ENCODE measurements at regions not wholly inside any gene's neighbourhood (a gene's known extent, or its start where the extent isn't known, plus 50 kb on each side); places are given as distances from the start of the nearest gene placed in this dataset.

- TF ChIP-seq, protein P1, sequence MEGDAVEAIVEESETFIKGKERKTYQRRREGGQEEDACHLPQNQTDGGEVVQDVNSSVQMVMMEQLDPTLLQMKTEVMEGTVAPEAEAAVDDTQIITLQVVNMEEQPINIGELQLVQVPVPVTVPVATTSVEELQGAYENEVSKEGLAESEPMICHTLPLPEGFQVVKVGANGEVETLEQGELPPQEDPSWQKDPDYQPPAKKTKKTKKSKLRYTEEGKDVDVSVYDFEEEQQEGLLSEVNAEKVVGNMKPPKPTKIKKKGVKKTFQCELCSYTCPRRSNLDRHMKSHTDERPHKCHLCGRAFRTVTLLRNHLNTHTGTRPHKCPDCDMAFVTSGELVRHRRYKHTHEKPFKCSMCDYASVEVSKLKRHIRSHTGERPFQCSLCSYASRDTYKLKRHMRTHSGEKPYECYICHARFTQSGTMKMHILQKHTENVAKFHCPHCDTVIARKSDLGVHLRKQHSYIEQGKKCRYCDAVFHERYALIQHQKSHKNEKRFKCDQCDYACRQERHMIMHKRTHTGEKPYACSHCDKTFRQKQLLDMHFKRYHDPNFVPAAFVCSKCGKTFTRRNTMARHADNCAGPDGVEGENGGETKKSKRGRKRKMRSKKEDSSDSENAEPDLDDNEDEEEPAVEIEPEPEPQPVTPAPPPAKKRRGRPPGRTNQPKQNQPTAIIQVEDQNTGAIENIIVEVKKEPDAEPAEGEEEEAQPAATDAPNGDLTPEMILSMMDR (IDR thresholded peaks at IDR 0.05; ENCODE audit: control insufficient read depth, extremely low read depth, insufficient read depth): no peak
- H3K4me3 ChIP-seq (ENCODE audit: low read depth, low read length): no peak overlapping the region
- no peak for DNase-seq (ENCODE audit: low read depth)
Observed at GRCh38 chr2:188091220-188091619, 200.5 kb upstream of the GULP1 start.

GRCh38 chr2:188092734-188093133 lies 198.9 kb upstream of the GULP1 start:
- DNase-seq (ENCODE audit: low read depth): no peak
- TF ChIP-seq, protein P1 (IDR thresholded peaks at IDR 0.05; ENCODE audit: control insufficient read depth, extremely low read depth, insufficient read depth): no peak
- no peak overlapping the region for H3K4me3 ChIP-seq (ENCODE audit: low read depth, low read length)

GRCh38 chr2:188096910-188097309 lies 194.8 kb upstream of the GULP1 start:
- H3K4me3 ChIP-seq (ENCODE audit: low read depth, low read length): no peak overlapping the region
- DNase-seq (ENCODE audit: low read depth): no peak
- TF ChIP-seq, protein P1 (IDR thresholded peaks at IDR 0.05; ENCODE audit: control insufficient read depth, extremely low read depth, insufficient read depth): no peak

DNA sequence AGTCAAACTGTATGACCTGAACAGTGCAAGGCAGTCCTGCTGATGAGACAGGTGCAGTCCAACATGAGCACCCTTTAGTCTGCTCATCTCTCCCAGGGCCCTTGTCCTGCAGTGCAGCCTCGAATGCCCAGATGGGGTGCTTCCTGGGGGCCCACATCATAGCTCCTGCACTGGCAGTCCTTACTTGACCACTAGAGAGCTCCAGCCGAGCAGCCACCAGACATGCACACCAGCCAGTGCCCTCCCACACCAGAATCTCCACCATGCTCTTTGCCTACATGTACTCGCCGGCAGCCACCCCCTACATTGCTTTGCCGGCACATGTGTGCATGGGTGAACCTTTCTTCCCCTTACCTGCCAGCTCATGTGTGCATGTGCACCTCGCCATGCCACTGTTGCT lies 188.8 kb upstream of the GULP1 start:
- TF ChIP-seq, protein P1 (IDR thresholded peaks at IDR 0.05; ENCODE audit: control insufficient read depth, extremely low read depth, insufficient read depth): no peak
- H3K4me3 ChIP-seq (ENCODE audit: low read depth, low read length): no peak overlapping the region
- DNase-seq (ENCODE audit: low read depth): no peak

- DNase-seq (ENCODE audit: low read depth): no peak
- no peak overlapping the region for H3K4me3 ChIP-seq (ENCODE audit: low read depth, low read length)
- TF ChIP-seq, protein P1 (IDR thresholded peaks at IDR 0.05; ENCODE audit: control insufficient read depth, extremely low read depth, insufficient read depth): no peak
Observed at GRCh38 chr2:188114014-188114413, 177.7 kb upstream of the GULP1 start.

DNA sequence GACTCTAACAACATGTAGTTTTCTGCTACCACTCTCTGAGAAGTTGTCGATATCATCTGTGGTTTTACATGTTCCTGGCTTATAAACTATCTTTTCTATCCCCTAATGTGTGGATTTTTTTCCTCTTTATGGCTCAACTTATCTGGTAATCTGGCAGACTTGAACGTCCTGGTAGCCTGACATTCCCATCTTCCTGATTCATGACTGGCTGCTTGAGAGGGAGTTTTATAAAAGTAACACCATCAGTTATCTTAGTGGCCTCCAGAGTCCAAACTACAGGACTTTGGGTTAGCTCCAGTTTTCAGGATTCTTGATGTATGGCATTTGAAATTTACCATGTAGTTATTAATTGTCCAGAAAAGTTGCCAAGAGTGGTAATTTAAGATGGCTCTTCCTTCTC lies 174.0 kb upstream of the GULP1 start:
- no peak for DNase-seq (ENCODE audit: low read depth)
- TF ChIP-seq, protein P1 (IDR thresholded peaks at IDR 0.05; ENCODE audit: control insufficient read depth, extremely low read depth, insufficient read depth): no peak
- H3K4me3 ChIP-seq (ENCODE audit: low read depth, low read length): no peak overlapping the region

DNA sequence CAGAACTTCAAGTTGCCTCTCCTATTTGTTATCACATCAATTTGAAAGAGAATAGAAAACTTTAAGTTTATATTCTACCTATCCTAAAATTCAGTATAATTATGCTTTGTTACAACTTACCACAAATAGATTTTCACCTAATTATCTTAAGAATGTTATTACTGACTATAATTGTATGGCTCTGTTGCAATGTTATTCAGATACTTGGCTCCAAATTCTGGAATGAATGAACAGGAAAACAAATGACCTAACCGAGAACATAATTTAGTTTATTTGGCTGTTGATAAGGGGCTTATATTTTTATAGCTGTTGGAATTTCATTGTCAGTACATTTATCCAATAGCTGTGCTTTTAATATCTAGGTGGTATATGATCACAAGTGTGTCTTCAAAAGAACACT lies 173.2 kb upstream of the GULP1 start:
- TF ChIP-seq, protein P1 (IDR thresholded peaks at IDR 0.05; ENCODE audit: control insufficient read depth, extremely low read depth, insufficient read depth): no peak
- DNase-seq (ENCODE audit: low read depth): no peak
- no peak overlapping the region for H3K4me3 ChIP-seq (ENCODE audit: low read depth, low read length)
